Neural crest cell (in vitro differentiated cells): ENCODE measurements at regions not wholly inside any gene's neighbourhood (a gene's known extent, or its start where the extent isn't known, plus 50 kb on each side); places are given as distances from the start of the nearest gene placed in this dataset.
"Not testable (repeated sequence)": the region's sequence is repeated elsewhere in the genome, so short reads cannot be mapped to it uniquely, and the experiment has no call there.

Source experiments
- DNase-seq: peaks from one replicate; pipeline ENCODE4 v3.0.0; 2021; ENCODE audit warnings: low read depth, mixed read lengths, low spot score
- H3K27ac Mint-ChIP-seq: one replicate; pipeline ENCODE4 v1.8.0; 2021; ENCODE audit warnings: mild to moderate bottlenecking, mixed read lengths; ENCODE audit not compliant: unreplicated experiment
- H3K27me3 Mint-ChIP-seq: 2 replicates; pipeline ENCODE4 v1.8.0; 2021; ENCODE audit warnings: low read depth, mild to moderate bottlenecking, mixed read lengths
- H3K36me3 Mint-ChIP-seq: 2 replicates; pipeline ENCODE4 v1.8.0; 2021; ENCODE audit warnings: low read depth, mild to moderate bottlenecking, mixed read lengths
- H3K4me1 Mint-ChIP-seq: 2 replicates; pipeline ENCODE4 v1.8.0; 2021; ENCODE audit warnings: mixed read lengths
- H3K4me3 Mint-ChIP-seq: one replicate; pipeline ENCODE4 v1.8.0; 2021; ENCODE audit warnings: mild to moderate bottlenecking, mixed read lengths
- H3K9me3 Mint-ChIP-seq: 2 replicates; pipeline ENCODE4 v1.8.0; 2021; ENCODE audit warnings: mixed read lengths
- CTCF ChIP-seq: fragments of 200-600 bp; sonication (generic); conservative IDR thresholded peaks from 2 replicates; pipeline ENCODE4 v1.5.0; 2021; ENCODE audit warnings: antibody characterized with exemption, mild to moderate bottlenecking

- no peak for TF ChIP-seq CTCF
- Mint-ChIP-seq H3K27me3 (no peaks in the 10 kb centered on the region), H3K27ac (peak overlapping the region; percentile 8), H3K4me1 (no peaks in the 10 kb centered on the region), H3K9me3 (peaks cover 11% of the 10 kb centered on the region), H3K36me3 (no peaks in the 10 kb centered on the region), H3K4me3 (no peak overlapping the region)
- DNase-seq, result no peak
Observed at GRCh38 chr5:33206962-33207506, 233.7 kb upstream of the TARS1 start.

GRCh38 chr5:33209252-33209651 is 231.5 kb upstream of the TARS1 start:
- H3K4me3 Mint-ChIP-seq, result no peak overlapping the region
- no peaks in the 10 kb centered on the region for H3K36me3 Mint-ChIP-seq
- DNase-seq, result no peak
- H3K27ac Mint-ChIP-seq, result no peak overlapping the region
- TF ChIP-seq CTCF, result no peak
- H3K9me3 Mint-ChIP-seq, result peaks cover 11% of the 10 kb centered on the region
- no peaks in the 10 kb centered on the region for H3K27me3 Mint-ChIP-seq
- H3K4me1 Mint-ChIP-seq, result peaks cover 5% of the 10 kb centered on the region

- DNase-seq, H3K27me3 Mint-ChIP-seq, H3K4me1 Mint-ChIP-seq, H3K36me3 Mint-ChIP-seq, H3K27ac Mint-ChIP-seq, H3K4me3 Mint-ChIP-seq: not testable (repeated sequence)
- H3K9me3 Mint-ChIP-seq, result peaks cover 11% of the 10 kb centered on the region
Observed at GRCh38 chr5:33210221-33210620, 230.5 kb upstream of the TARS1 start.

GRCh38 chr5:33210978-33211377 is 229.8 kb upstream of the TARS1 start:
- Mint-ChIP-seq H3K36me3 (no peaks in the 10 kb centered on the region), H3K4me1 (peaks cover 5% of the 10 kb centered on the region), H3K27me3 (no peaks in the 10 kb centered on the region), H3K4me3 (no peak overlapping the region), H3K9me3 (peaks cover 11% of the 10 kb centered on the region), H3K27ac (no peak overlapping the region)
- no peak for TF ChIP-seq CTCF
- no peak for DNase-seq

GRCh38 chr5:33212439-33212838 is 228.3 kb upstream of the TARS1 start:
- no peak for TF ChIP-seq CTCF
- Mint-ChIP-seq H3K27me3 (no peaks in the 10 kb centered on the region), H3K27ac (no peak overlapping the region), H3K9me3 (peaks cover 8% of the 10 kb centered on the region), H3K36me3 (no peaks in the 10 kb centered on the region), H3K4me3 (no peak overlapping the region), H3K4me1 (peaks cover 5% of the 10 kb centered on the region)
- no peak for DNase-seq

- TF ChIP-seq CTCF, result no peak
- Mint-ChIP-seq H3K36me3 (no peaks in the 10 kb centered on the region), H3K4me1 (peaks cover 5% of the 10 kb centered on the region), H3K4me3 (no peak overlapping the region), H3K9me3 (peaks cover 8% of the 10 kb centered on the region), H3K27me3 (no peaks in the 10 kb centered on the region), H3K27ac (no peak overlapping the region)
- no peak for DNase-seq
Observed at GRCh38 chr5:33212900-33213299, 227.9 kb upstream of the TARS1 start.
